OCI-LY7 (cell line): ENCODE measurements at regions not wholly inside any gene's neighbourhood (a gene's known extent, or its start where the extent isn't known, plus 50 kb on each side); places are given as distances from the start of the nearest gene placed in this dataset.

Source experiments
- BruUV-seq: library from RNA; stranded (reverse); fragments of 400-500 nt; replicated peaks from 2 replicates; lab custom pipeline; 2021; lab: Mats Ljungman, UMichigan
- CTCF ChIA-PET: fragments of 300-600 bp; sonication (Branson Sonifier 250); formaldehyde crosslinking; loops from one replicate; lab custom pipeline; 2022; ENCODE audit warnings: antibody characterized with exemption; ENCODE audit not compliant: unreplicated experiment; lab: Charles Lee
- POLR2A ChIA-PET: fragments of 300-600 bp; sonication (Branson Sonifier 250); formaldehyde crosslinking; loops from one replicate; lab custom pipeline; 2022; ENCODE audit warnings: antibody characterized with exemption; lab: Charles Lee
- DNase-seq: peaks from one replicate; pipeline ENCODE4 v3.0.0-alpha.2; 2015; ENCODE audit warnings: low spot score
- H2AFZ ChIP-seq: fragments of 200-600 bp; sonication (generic), shearing (Covaris generic); 2 replicates; pipeline ENCODE4 v1.6.1; 2014; ENCODE audit warnings: mild to moderate bottlenecking, antibody characterized with exemption, low read length, moderate library complexity
- H3K27ac ChIP-seq: fragments of 200-600 bp; sonication (generic); 2 replicates; pipeline ENCODE4 v1.5.1; 2014; ENCODE audit warnings: mixed run types, low read depth, mild to moderate bottlenecking, moderate library complexity, low read length, inconsistent platforms; ENCODE audit not compliant: poor library complexity, severe bottlenecking
- H3K36me3 ChIP-seq: fragments of 200-600 bp; sonication (generic); 2 replicates; pipeline ENCODE4 v1.6.1; 2014; ENCODE audit warnings: mild to moderate bottlenecking, antibody characterized with exemption, low read length, moderate library complexity, mixed read lengths; ENCODE audit not compliant: insufficient read depth
- H3K4me1 ChIP-seq: fragments of 200-600 bp; sonication (generic); 2 replicates; pipeline ENCODE4 v1.5.1; 2014; ENCODE audit warnings: mild to moderate bottlenecking, low read length; ENCODE audit not compliant: insufficient read depth, poor library complexity, severe bottlenecking
- H3K4me2 ChIP-seq: fragments of 200-600 bp; sonication (generic); 2 replicates; pipeline ENCODE4 v1.6.1; 2014; ENCODE audit warnings: mild to moderate bottlenecking, low read length
- H3K4me3 ChIP-seq: fragments of 200-600 bp; sonication (generic); 2 replicates; pipeline ENCODE4 v1.5.1; 2014; ENCODE audit warnings: mild to moderate bottlenecking, low read depth, low read length; ENCODE audit not compliant: poor library complexity, severe bottlenecking
- H3K79me2 ChIP-seq: fragments of 200-600 bp; sonication (generic); 2 replicates; pipeline ENCODE4 v1.6.1; 2016; ENCODE audit warnings: low read depth, mild to moderate bottlenecking, low read length, moderate library complexity, mixed read lengths; ENCODE audit not compliant: insufficient read depth
- H3K9me2 ChIP-seq: fragments of 200-600 bp; sonication (generic); 2 replicates; pipeline ENCODE4 v1.6.1; 2016; ENCODE audit warnings: mild to moderate bottlenecking, low read length, mixed read lengths; ENCODE audit not compliant: insufficient read depth
- H3K9me3 ChIP-seq: fragments of 200-600 bp; sonication (generic); 2 replicates; pipeline ENCODE4 v1.6.1; 2014; ENCODE audit warnings: mild to moderate bottlenecking, mixed run types, low read length, mixed read lengths
- H4K20me1 ChIP-seq: fragments of 200-600 bp; sonication (generic); 2 replicates; pipeline ENCODE4 v1.6.1; 2014; ENCODE audit warnings: mild to moderate bottlenecking, antibody characterized with exemption, low read length, moderate library complexity, mixed read lengths; ENCODE audit not compliant: insufficient read depth
- EZH2phosphoT487 ChIP-seq: fragments of 200-600 bp; sonication (generic); IDR thresholded peaks from 2 replicates; pipeline ENCODE4 v1.6.1; 2018; ENCODE audit warnings: low read depth, borderline replicate concordance, mild to moderate bottlenecking, mixed run types, antibody characterized with exemption, low read length, moderate library complexity, mixed read lengths
- intact Hi-C: fragments of 100-400 bp; cut with micrococcal nuclease; formaldehyde crosslinking; loops from one replicate; pipeline ENCODE4 v1.10.0; 2022; ENCODE audit not compliant: unreplicated experiment
- TF ChIP-seq, protein P1 (sequence below): fragments of 200-600 bp; sonication (generic); conservative IDR thresholded peaks from 2 replicates; pipeline ENCODE4 v1.5.1; 2014; ENCODE audit warnings: mild to moderate bottlenecking, antibody characterized with exemption, low read length, moderate library complexity, mixed read lengths

DNA sequence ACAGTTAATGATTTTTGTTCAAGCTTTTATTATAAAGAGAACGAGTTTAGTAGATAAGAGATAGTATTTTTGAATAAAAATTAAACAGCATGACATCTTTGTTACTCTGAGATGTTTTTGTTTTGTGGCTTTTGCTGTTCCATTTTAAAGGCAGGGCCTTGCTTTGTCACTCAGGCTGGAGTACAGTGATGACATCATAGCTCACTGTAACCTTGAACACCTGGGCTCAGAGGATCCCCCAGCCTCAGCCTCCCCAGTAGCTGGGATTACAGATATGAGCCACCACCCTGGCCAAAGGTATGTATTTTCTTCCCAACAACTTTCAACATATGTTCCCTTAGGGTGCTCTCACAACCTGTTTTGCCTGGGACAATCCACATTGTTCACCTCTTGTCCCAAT, 730.9 kb upstream of the RGMB start:
- Histone ChIP-seq H3K4me3 (no peak overlapping the region), H3K36me3 (no peaks in the 10 kb centered on the region), H2AFZ (no peak overlapping the region), H3K79me2 (no peaks in the 10 kb centered on the region), H3K9me2 (no peaks in the 10 kb centered on the region), H3K4me1 (no peaks in the 10 kb centered on the region), H4K20me1 (no peaks in the 10 kb centered on the region), H3K9me3 (no peaks in the 10 kb centered on the region), H3K27ac (no peak overlapping the region), H3K4me2 (no peak overlapping the region)
- no peak for DNase-seq
- intact Hi-C loops = no loop called here
- ChIA-PET POLR2A (no interaction called here), CTCF (no interaction called here)
- TF ChIP-seq, protein P1, sequence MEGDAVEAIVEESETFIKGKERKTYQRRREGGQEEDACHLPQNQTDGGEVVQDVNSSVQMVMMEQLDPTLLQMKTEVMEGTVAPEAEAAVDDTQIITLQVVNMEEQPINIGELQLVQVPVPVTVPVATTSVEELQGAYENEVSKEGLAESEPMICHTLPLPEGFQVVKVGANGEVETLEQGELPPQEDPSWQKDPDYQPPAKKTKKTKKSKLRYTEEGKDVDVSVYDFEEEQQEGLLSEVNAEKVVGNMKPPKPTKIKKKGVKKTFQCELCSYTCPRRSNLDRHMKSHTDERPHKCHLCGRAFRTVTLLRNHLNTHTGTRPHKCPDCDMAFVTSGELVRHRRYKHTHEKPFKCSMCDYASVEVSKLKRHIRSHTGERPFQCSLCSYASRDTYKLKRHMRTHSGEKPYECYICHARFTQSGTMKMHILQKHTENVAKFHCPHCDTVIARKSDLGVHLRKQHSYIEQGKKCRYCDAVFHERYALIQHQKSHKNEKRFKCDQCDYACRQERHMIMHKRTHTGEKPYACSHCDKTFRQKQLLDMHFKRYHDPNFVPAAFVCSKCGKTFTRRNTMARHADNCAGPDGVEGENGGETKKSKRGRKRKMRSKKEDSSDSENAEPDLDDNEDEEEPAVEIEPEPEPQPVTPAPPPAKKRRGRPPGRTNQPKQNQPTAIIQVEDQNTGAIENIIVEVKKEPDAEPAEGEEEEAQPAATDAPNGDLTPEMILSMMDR = no peak
- TF ChIP-seq EZH2phosphoT487 = no peak
- BruUV-seq = no TSS peak

GRCh38 chr5:98042961-98043360, 730.5 kb upstream of the RGMB start:
- DNase-seq = no peak
- BruUV-seq = no TSS peak
- Histone ChIP-seq H3K36me3 (no peaks in the 10 kb centered on the region), H4K20me1 (no peaks in the 10 kb centered on the region), H3K79me2 (no peaks in the 10 kb centered on the region), H3K4me2 (no peak overlapping the region), H3K9me2 (no peaks in the 10 kb centered on the region), H3K9me3 (no peaks in the 10 kb centered on the region), H3K4me3 (no peak overlapping the region), H3K27ac (no peak overlapping the region), H2AFZ (no peak overlapping the region), H3K4me1 (no peaks in the 10 kb centered on the region)
- ChIA-PET CTCF (no interaction called here), POLR2A (no interaction called here)
- intact Hi-C loops = no loop called here
- TF ChIP-seq EZH2phosphoT487 = no peak
- TF ChIP-seq, protein P1 = no peak

GRCh38 chr5:98050583-98050982, 722.9 kb upstream of the RGMB start:
- ChIA-PET POLR2A (no interaction called here), CTCF (no interaction called here)

More at GRCh38 chr5:98050583-98050982, 722.9 kb upstream of the RGMB start:
- TF ChIP-seq, protein P1 = no peak
- no peak for TF ChIP-seq EZH2phosphoT487
- no peak for DNase-seq
- H4K20me1 ChIP-seq = no peaks in the 10 kb centered on the region
- no peaks in the 10 kb centered on the region for H3K9me3 ChIP-seq
- H3K79me2 ChIP-seq = no peaks in the 10 kb centered on the region
- H3K4me2 ChIP-seq = no peak overlapping the region
- no peaks in the 10 kb centered on the region for H3K36me3 ChIP-seq
- intact Hi-C loops = no loop called here
- H3K4me3 ChIP-seq = no peak overlapping the region
- no TSS peak for BruUV-seq
- H3K4me1 ChIP-seq = no peaks in the 10 kb centered on the region
- H3K9me2 ChIP-seq = no peaks in the 10 kb centered on the region
- H2AFZ ChIP-seq = no peak overlapping the region
- H3K27ac ChIP-seq = no peak overlapping the region
